ENCODE measurements at regions not wholly inside any gene's neighbourhood (a gene's known extent, or its start where the extent isn't known, plus 50 kb on each side); places are given as distances from the start of the nearest gene placed in this dataset.

DNA sequence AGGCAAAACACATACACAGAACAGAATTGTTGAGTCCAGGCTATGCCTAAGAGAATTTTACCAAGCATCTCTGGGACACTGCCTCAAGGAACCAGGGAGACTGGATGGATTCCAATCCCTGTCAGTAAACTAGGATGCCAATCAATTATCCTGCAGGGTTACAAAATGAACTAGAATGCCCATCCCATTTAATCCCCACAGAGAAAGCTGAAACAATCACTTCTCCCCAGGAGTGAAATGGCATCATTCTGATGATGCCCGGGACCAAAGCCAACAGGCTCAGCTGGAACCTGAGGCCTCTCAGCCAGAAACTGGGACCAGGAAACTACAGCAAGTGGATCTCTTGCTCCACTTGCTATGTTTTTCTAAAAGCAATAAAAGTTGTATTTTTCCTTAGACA lies 130.0 kb upstream of the TJP1 start:
- WGBS (ENCODE audit: low lambda C conversion rate, missing lambda C conversion rate) = 89% methylated on average over 1 of the region's 1 CpG
- Histone ChIP-seq H3K79me2 (no peaks in the 10 kb centered on the region), H3K27ac (no peak overlapping the region), H3K4me3 (no peak overlapping the region), H3K36me3 (replicated peaks; ENCODE audit: insufficient read depth, low read depth) (no peaks in the 10 kb centered on the region), H4K20me1 (ENCODE audit: insufficient read depth, poor library complexity, severe bottlenecking) (no peaks in the 10 kb centered on the region), H3K9me2 (replicated peaks; ENCODE audit: insufficient read depth) (no peaks in the 10 kb centered on the region), H3K4me2 (no peak overlapping the region), H3K9me3 (ENCODE audit: low read depth) (no peaks in the 10 kb centered on the region), H2AFZ (no peak overlapping the region), H3K4me1 (ENCODE audit: insufficient read depth) (no peaks in the 10 kb centered on the region), H3K27me3 (peaks cover 7% of the 10 kb centered on the region)
- no peak for DNase-seq (ENCODE audit: low spot score)
- TF ChIP-seq, protein P1, sequence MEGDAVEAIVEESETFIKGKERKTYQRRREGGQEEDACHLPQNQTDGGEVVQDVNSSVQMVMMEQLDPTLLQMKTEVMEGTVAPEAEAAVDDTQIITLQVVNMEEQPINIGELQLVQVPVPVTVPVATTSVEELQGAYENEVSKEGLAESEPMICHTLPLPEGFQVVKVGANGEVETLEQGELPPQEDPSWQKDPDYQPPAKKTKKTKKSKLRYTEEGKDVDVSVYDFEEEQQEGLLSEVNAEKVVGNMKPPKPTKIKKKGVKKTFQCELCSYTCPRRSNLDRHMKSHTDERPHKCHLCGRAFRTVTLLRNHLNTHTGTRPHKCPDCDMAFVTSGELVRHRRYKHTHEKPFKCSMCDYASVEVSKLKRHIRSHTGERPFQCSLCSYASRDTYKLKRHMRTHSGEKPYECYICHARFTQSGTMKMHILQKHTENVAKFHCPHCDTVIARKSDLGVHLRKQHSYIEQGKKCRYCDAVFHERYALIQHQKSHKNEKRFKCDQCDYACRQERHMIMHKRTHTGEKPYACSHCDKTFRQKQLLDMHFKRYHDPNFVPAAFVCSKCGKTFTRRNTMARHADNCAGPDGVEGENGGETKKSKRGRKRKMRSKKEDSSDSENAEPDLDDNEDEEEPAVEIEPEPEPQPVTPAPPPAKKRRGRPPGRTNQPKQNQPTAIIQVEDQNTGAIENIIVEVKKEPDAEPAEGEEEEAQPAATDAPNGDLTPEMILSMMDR (IDR thresholded peaks at IDR 0.05; ENCODE audit: poor library complexity) = no peak
- TF ChIP-seq EZH2 (IDR thresholded peaks at IDR 0.05; ENCODE audit: borderline replicate concordance) (no peak), EZH2phosphoT487 (IDR thresholded peaks at IDR 0.05; ENCODE audit: low read depth, severe bottlenecking, unreplicated experiment) (no peak)

DNA sequence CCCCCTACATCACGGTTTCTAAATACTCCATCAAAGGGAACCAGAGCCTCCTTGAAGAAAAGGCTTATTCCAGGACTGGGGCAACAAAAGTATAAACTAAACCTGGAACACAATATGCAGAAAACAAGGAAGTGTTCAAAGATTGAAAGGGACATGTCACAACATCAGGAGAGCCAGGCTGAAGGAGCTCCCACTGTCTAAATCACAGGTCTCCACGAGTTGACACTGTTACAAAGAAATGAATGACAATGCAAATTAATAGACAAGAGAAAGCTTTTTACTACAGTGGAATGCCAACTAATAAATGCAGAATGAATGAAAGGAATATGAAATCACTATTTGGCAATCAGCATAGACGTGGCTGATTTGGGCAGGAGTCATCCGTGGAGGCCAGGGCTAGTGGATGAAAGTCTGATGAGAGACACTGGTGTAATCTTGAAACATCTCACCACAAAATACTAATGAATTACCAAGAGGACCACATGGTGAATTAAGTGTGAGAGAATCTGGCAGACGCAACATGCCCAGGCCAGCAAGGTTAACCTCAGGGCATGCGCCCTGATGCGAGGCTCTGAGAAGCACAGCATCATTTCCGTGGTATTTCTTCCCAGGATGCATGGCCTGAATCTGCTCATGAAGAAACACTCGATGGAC lies 123.8 kb upstream of the TJP1 start:
- H3K4me2 ChIP-seq = no peak overlapping the region
- no peak for TF ChIP-seq EZH2 (IDR thresholded peaks at IDR 0.05; ENCODE audit: borderline replicate concordance)
- no peak for TF ChIP-seq EZH2phosphoT487 (IDR thresholded peaks at IDR 0.05; ENCODE audit: low read depth, severe bottlenecking, unreplicated experiment)
- TF ChIP-seq, protein P1 (IDR thresholded peaks at IDR 0.05; ENCODE audit: poor library complexity) = no peak
- no peaks in the 10 kb centered on the region for H4K20me1 ChIP-seq (ENCODE audit: insufficient read depth, poor library complexity, severe bottlenecking)
- H2AFZ ChIP-seq = no peak overlapping the region
- no peaks in the 10 kb centered on the region for H3K9me2 ChIP-seq (replicated peaks; ENCODE audit: insufficient read depth)
- H3K79me2 ChIP-seq = no peaks in the 10 kb centered on the region
- H3K9me3 ChIP-seq (ENCODE audit: low read depth) = no peaks in the 10 kb centered on the region
- no peak for DNase-seq (ENCODE audit: low spot score)
- 86% methylated on average over 9 of the region's 9 CpGs for whole genome bisulfite sequencing (ENCODE audit: low lambda C conversion rate, missing lambda C conversion rate)
- no peaks in the 10 kb centered on the region for H3K36me3 ChIP-seq (replicated peaks; ENCODE audit: insufficient read depth, low read depth)
- no peak overlapping the region for H3K4me3 ChIP-seq
- no peaks in the 10 kb centered on the region for H3K27me3 ChIP-seq
- no peak overlapping the region for H3K27ac ChIP-seq
- H3K4me1 ChIP-seq (ENCODE audit: insufficient read depth) = no peaks in the 10 kb centered on the region

DNA sequence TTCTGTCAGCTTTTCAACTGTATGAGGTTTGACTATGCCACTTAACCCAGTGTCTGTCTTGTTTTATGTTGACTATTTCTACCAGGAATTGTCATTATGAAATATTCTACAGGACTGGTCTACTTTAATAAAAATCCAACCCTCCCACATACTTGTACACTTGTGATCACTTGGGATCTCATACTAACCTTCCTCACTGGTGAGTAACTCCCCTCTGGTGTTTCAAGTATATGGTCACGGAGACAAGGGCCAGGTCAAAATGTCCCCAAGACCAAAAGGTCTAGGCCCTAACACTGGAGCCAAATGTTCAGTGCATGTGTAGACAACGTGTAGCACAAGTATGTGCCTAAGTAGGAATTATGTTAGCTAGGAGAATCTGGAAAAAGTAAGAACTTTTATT lies 122.7 kb upstream of the TJP1 start:
- no peaks in the 10 kb centered on the region for H3K79me2 ChIP-seq
- WGBS (ENCODE audit: low lambda C conversion rate, missing lambda C conversion rate) = 96% methylated on average over 2 of the region's 2 CpGs

More for the DNA sequence above, 122.7 kb upstream of the TJP1 start:
- TF ChIP-seq, protein P1 (IDR thresholded peaks at IDR 0.05; ENCODE audit: poor library complexity) = no peak
- no peak for TF ChIP-seq EZH2phosphoT487 (IDR thresholded peaks at IDR 0.05; ENCODE audit: low read depth, severe bottlenecking, unreplicated experiment)
- no peak for TF ChIP-seq EZH2 (IDR thresholded peaks at IDR 0.05; ENCODE audit: borderline replicate concordance)
- no peak overlapping the region for H2AFZ ChIP-seq
- no peaks in the 10 kb centered on the region for H3K9me3 ChIP-seq (ENCODE audit: low read depth)
- H3K4me1 ChIP-seq (ENCODE audit: insufficient read depth) = no peaks in the 10 kb centered on the region
- no peak overlapping the region for H3K4me2 ChIP-seq
- no peak overlapping the region for H3K27ac ChIP-seq
- no peaks in the 10 kb centered on the region for H3K27me3 ChIP-seq
- H3K4me3 ChIP-seq = no peak overlapping the region
- no peaks in the 10 kb centered on the region for H3K9me2 ChIP-seq (replicated peaks; ENCODE audit: insufficient read depth)
- no peak for DNase-seq (ENCODE audit: low spot score)
- H4K20me1 ChIP-seq (ENCODE audit: insufficient read depth, poor library complexity, severe bottlenecking) = no peaks in the 10 kb centered on the region
- no peaks in the 10 kb centered on the region for H3K36me3 ChIP-seq (replicated peaks; ENCODE audit: insufficient read depth, low read depth)

All from hepatocyte (in vitro differentiated cells).